Ascending aorta (tissue), 2 donors: ENCODE measurements at regions not wholly inside any gene's neighbourhood (a gene's known extent, or its start where the extent isn't known, plus 50 kb on each side); places are given as distances from the start of the nearest gene placed in this dataset.
"Not testable (repeated sequence)": the region's sequence is repeated elsewhere in the genome, so short reads cannot be mapped to it uniquely, and the experiment has no call there.

ENCODE experiments used
- DNase-seq, 2 donors: peaks; one replicate each; pipeline ENCODE4 v3.0.0-alpha.2; 2019; ENCODE audit warnings: low spot score in 2 of 2
- H3K27ac ChIP-seq, 2 donors: fragments of 200-600 bp; sonication (generic); one replicate each; pipeline ENCODE4 v1.5.1; 2016 to 2017; ENCODE audit warnings: mild to moderate bottlenecking in 1 of 2
- H3K27me3 ChIP-seq: fragments of 200-600 bp; sonication (generic); one replicate; pipeline ENCODE4 v1.5.1; 2017
- H3K36me3 ChIP-seq, 2 donors: fragments of 200-600 bp; sonication (generic); one replicate each; pipeline ENCODE4 v1.5.1; 2016
- H3K4me1 ChIP-seq, 2 donors: fragments of 200-600 bp; sonication (generic); one replicate each; pipeline ENCODE4 v1.5.1; 2016 to 2017; ENCODE audit warnings: mild to moderate bottlenecking in 1 of 2
- H3K4me3 ChIP-seq, 2 donors: fragments of 200-600 bp; sonication (generic); one replicate each; pipeline ENCODE4 v1.5.1; 2016 to 2017; ENCODE audit warnings: mild to moderate bottlenecking in 1 of 2
- H3K9me3 ChIP-seq, 2 donors: fragments of 200-600 bp; sonication (generic); one replicate each; pipeline ENCODE4 v1.5.1; 2016
- intact Hi-C: fragments of 100-400 bp; cut with DNase I; formaldehyde crosslinking; loops from one replicate; pipeline ENCODE4 v1.15.1; 2023
- TF ChIP-seq, protein P1 (sequence below), 3 experiments: fragments of 200-600 bp in 2 of 3; fragments of 450-650 bp in 1 of 3; sonication (generic) in 2 of 3; IDR thresholded peaks; one replicate each; pipeline ENCODE4 v1.5.1; 2016 to 2019; ENCODE audit warnings: antibody characterized with exemption in 3 of 3, mild to moderate bottlenecking in 1 of 3, moderate library complexity in 1 of 3

DNA sequence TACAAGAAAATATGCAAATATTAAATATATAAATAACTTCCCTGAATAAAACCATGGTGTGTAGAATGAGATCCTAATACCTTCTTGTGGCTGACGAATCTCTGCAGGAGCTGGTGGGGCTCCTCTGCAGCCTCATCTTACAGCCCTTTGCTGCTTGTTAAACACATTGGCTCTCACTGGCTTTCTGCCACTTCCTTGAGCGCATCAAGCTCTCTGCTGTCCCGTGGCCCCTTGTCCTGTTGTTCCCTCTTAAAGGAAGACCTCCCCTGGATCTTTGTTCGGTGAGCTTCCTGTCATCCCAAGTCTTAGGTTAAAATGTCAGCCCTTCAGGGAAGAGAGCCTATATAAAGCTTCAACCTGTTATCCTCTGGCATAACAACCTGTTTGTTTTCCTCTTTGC, 519.6 kb downstream of the DOK5 start:
- intact Hi-C loops = no loop called here
- Histone ChIP-seq H3K9me3 (no peaks in the 10 kb centered on the region), H3K4me1 (no peaks in the 10 kb centered on the region), H3K27ac (no peak overlapping the region), H3K36me3 (no peaks in the 10 kb centered on the region), H3K4me3 (no peak overlapping the region), H3K27me3 (no peaks in the 10 kb centered on the region)
- no peak for DNase-seq
- TF ChIP-seq, protein P1, sequence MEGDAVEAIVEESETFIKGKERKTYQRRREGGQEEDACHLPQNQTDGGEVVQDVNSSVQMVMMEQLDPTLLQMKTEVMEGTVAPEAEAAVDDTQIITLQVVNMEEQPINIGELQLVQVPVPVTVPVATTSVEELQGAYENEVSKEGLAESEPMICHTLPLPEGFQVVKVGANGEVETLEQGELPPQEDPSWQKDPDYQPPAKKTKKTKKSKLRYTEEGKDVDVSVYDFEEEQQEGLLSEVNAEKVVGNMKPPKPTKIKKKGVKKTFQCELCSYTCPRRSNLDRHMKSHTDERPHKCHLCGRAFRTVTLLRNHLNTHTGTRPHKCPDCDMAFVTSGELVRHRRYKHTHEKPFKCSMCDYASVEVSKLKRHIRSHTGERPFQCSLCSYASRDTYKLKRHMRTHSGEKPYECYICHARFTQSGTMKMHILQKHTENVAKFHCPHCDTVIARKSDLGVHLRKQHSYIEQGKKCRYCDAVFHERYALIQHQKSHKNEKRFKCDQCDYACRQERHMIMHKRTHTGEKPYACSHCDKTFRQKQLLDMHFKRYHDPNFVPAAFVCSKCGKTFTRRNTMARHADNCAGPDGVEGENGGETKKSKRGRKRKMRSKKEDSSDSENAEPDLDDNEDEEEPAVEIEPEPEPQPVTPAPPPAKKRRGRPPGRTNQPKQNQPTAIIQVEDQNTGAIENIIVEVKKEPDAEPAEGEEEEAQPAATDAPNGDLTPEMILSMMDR (IDR thresholded peaks at IDR 0.05) = no peak

DNA sequence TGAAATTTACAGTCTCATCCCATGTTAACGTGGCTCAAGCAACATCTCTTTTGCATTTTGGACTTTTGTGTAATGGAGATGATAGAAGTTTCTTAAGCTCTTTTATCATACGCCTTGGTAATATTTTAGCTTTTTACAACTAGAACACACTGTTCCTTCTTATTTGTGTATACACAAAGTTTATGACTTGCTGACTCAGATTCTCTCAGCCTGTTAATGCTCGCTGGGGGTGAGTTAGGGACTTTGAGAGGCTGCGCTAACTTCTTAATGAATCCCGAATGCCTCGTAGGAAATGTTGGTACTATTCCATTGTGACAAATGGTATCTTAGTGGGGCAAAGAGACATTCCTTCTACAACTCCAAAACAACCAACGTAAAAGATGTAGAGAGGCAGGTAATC, 509.7 kb downstream of the DOK5 start:
- TF ChIP-seq, protein P1 (IDR thresholded peaks at IDR 0.05) = no peak
- Histone ChIP-seq H3K27ac (no peak overlapping the region), H3K36me3 (no peaks in the 10 kb centered on the region), H3K9me3 (no peaks in the 10 kb centered on the region), H3K4me3 (no peak overlapping the region), H3K4me1 (no peaks in the 10 kb centered on the region), H3K27me3 (no peaks in the 10 kb centered on the region)
- DNase-seq = no peak
- intact Hi-C loops = no loop called here

DNA sequence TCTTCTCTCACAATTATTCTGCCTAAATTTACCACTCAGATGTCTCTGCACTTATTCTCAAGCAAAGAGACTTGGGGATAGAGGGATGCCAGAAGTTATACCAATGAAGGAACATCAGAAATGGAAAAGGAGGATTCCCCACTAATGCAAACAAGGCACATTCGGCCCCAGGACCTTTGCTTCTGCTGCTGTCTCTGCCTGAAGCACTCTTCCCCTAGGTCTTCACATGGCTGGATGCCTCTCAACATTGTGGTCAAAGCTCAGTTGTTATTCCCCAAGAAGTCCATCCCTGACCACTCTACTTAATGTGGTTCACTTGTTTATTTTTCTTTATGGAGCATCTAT, 508.7 kb downstream of the DOK5 start:
- no peak overlapping the region for H3K4me3 ChIP-seq
- no peaks in the 10 kb centered on the region for H3K4me1 ChIP-seq
- TF ChIP-seq, protein P1 (IDR thresholded peaks at IDR 0.05) = no peak
- intact Hi-C loops = no loop called here
- no peaks in the 10 kb centered on the region for H3K27me3 ChIP-seq
- H3K9me3 ChIP-seq = no peaks in the 10 kb centered on the region
- no peak for DNase-seq
- H3K36me3 ChIP-seq = no peaks in the 10 kb centered on the region
- H3K27ac ChIP-seq = no peak overlapping the region

DNA sequence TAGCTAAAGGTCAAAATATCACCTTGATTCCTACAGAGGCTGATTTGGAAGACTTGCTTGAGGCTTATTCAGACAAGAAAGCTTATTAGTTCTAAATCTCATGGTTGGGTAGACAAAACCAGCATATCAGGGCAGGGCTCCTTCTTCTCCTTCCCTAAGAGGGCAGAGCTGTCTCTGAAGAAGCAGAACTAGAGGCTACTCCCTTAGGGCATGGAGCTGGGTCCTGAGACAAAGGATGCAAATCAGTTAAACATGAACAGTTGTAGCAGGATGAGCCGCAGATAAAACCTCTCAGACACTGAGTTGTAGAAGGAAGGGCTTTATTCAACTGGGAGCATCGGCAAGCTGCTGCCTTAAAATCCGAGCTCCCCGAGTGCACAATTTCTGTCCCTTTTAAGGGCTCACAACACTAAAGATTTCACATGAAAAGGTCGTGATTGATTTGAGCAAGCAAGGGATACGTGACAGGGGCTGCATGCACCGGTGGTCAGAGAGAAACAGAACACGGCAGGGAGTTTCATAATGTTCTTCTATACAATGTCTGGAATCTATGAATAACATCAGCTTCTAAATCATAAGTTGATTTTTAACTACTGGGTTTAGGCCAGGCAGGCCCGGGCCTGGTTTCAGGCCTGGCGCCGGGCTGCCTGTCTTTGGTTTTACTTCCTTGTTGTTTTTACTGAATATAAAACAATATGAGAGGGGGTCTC, 508.2 kb downstream of the DOK5 start:
- H3K27ac ChIP-seq, DNase-seq, H3K9me3 ChIP-seq, H3K36me3 ChIP-seq, H3K4me1 ChIP-seq, intact Hi-C loops, H3K27me3 ChIP-seq, H3K4me3 ChIP-seq: not testable (repeated sequence)

- H3K36me3 ChIP-seq = no peaks in the 10 kb centered on the region
- no peak overlapping the region for H3K27ac ChIP-seq
- H3K4me3 ChIP-seq = no peak overlapping the region
- intact Hi-C loops = no loop called here
- H3K27me3 ChIP-seq = no peaks in the 10 kb centered on the region
- no peak for DNase-seq
- no peaks in the 10 kb centered on the region for H3K4me1 ChIP-seq
- no peaks in the 10 kb centered on the region for H3K9me3 ChIP-seq
- TF ChIP-seq, protein P1 (IDR thresholded peaks at IDR 0.05) = no peak
Observed at GRCh38 chr20:54981175-54981574, 505.8 kb downstream of the DOK5 start.

- TF ChIP-seq, protein P1 (IDR thresholded peaks at IDR 0.05) = no peak
- Histone ChIP-seq H3K4me3 (no peak overlapping the region), H3K27me3 (no peaks in the 10 kb centered on the region), H3K4me1 (no peaks in the 10 kb centered on the region), H3K9me3 (no peaks in the 10 kb centered on the region), H3K36me3 (no peaks in the 10 kb centered on the region), H3K27ac (no peak overlapping the region)
- intact Hi-C loops = no loop called here
- DNase-seq = no peak
Observed at GRCh38 chr20:54980103-54980960, 504.9 kb downstream of the DOK5 start.
